ENCODE measurements at regions not wholly inside any gene's neighbourhood (a gene's known extent, or its start where the extent isn't known, plus 50 kb on each side); places are given as distances from the start of the nearest gene placed in this dataset.

- no peaks in the 10 kb centered on the region for H3K4me1 Mint-ChIP-seq
- no peak overlapping the region for H3K27ac Mint-ChIP-seq
- no peaks in the 10 kb centered on the region for H3K9me3 ChIP-seq
- no peaks in the 10 kb centered on the region for H3K27me3 ChIP-seq (replicated peaks in 1 of 2; ENCODE audit: control insufficient read depth in 2 of 2, extremely low read depth in 1 of 2, insufficient read depth in 2 of 2, low read length in 1 of 2)
- no peaks in the 10 kb centered on the region for H3K36me3 Mint-ChIP-seq
- no peak for DNase-seq
- H3K36me3 ChIP-seq (ENCODE audit: control insufficient read depth in 2 of 2, extremely low read depth in 1 of 2, insufficient read depth in 1 of 2, low read length in 1 of 2): no peaks in the 10 kb centered on the region
- ChIA-PET POLR2A (no interaction called here), CTCF (no interaction called here)
- H3K4me3 ChIP-seq (ENCODE audit: control insufficient read depth in 1 of 2, extremely low read depth in 1 of 2, low read length in 1 of 2): no peak overlapping the region
- H3K27me3 Mint-ChIP-seq: peaks cover 0 to 2% of the 10 kb centered on the region in 2 donors
- ATAC-seq (replicated peaks in 1 of 4): no peak
- H3K4me1 ChIP-seq (ENCODE audit: control insufficient read depth in 1 of 2, extremely low read depth in 1 of 2, insufficient read depth in 2 of 2, low read length in 2 of 2): no peaks in the 10 kb centered on the region
- peaks cover 0 to 2% (median 0%) of the 10 kb centered on the region in 3 donors for H3K9me3 Mint-ChIP-seq
- H3K4me3 Mint-ChIP-seq: no peak overlapping the region
- no CpG with 5 or more reads among the region's 2 CpGs for WGBS (ENCODE audit: insufficient coverage)
- H3K27ac ChIP-seq (ENCODE audit: low read length): no peak overlapping the region
Measured at GRCh38 chr2:150762571-150762970, 275.1 kb upstream of the RND3 start.

GRCh38 chr2:150759531-150759930, 272.1 kb upstream of the RND3 start:
- H3K4me3 ChIP-seq (ENCODE audit: control insufficient read depth in 1 of 2, extremely low read depth in 1 of 2, low read length in 1 of 2): no peak overlapping the region
- CTCF ChIA-PET: no interaction called here
- Mint-ChIP-seq H3K4me3 (no peak overlapping the region), H3K27me3 (peaks cover 0 to 3% of the 10 kb centered on the region in 2 donors), H3K4me1 (no peaks in the 10 kb centered on the region), H3K27ac (no peak overlapping the region), H3K36me3 (no peaks in the 10 kb centered on the region), H3K9me3 (peaks cover 0 to 2% (median 0%) of the 10 kb centered on the region in 3 donors)
- DNase-seq (no peak), ATAC-seq (replicated peaks in 1 of 4) (no peak)
- no peaks in the 10 kb centered on the region for H3K36me3 ChIP-seq (ENCODE audit: control insufficient read depth in 2 of 2, extremely low read depth in 1 of 2, insufficient read depth in 1 of 2, low read length in 1 of 2)
- H3K9me3 ChIP-seq: no peaks in the 10 kb centered on the region
- no peaks in the 10 kb centered on the region for H3K27me3 ChIP-seq (replicated peaks in 1 of 2; ENCODE audit: control insufficient read depth in 2 of 2, extremely low read depth in 1 of 2, insufficient read depth in 2 of 2, low read length in 1 of 2)
- no peak overlapping the region for H3K27ac ChIP-seq (ENCODE audit: low read length)
- no peaks in the 10 kb centered on the region for H3K4me1 ChIP-seq (ENCODE audit: control insufficient read depth in 1 of 2, extremely low read depth in 1 of 2, insufficient read depth in 2 of 2, low read length in 2 of 2)
- POLR2A ChIA-PET: no interaction called here
- WGBS (ENCODE audit: insufficient coverage): no CpG with 5 or more reads among the region's 1 CpG

GRCh38 chr2:150759106-150759505, 271.6 kb upstream of the RND3 start:
- Mint-ChIP-seq H3K9me3 (peaks cover 0 to 2% (median 0%) of the 10 kb centered on the region in 3 donors), H3K4me3 (no peak overlapping the region), H3K4me1 (no peaks in the 10 kb centered on the region), H3K36me3 (no peaks in the 10 kb centered on the region), H3K27ac (no peak overlapping the region), H3K27me3 (peaks cover 0 to 3% of the 10 kb centered on the region in 2 donors)
- ATAC-seq (replicated peaks in 1 of 4) (no peak), DNase-seq (no peak)
- Histone ChIP-seq H3K4me1 (ENCODE audit: control insufficient read depth in 1 of 2, extremely low read depth in 1 of 2, insufficient read depth in 2 of 2, low read length in 2 of 2) (no peaks in the 10 kb centered on the region), H3K27me3 (replicated peaks in 1 of 2; ENCODE audit: control insufficient read depth in 2 of 2, extremely low read depth in 1 of 2, insufficient read depth in 2 of 2, low read length in 1 of 2) (no peaks in the 10 kb centered on the region), H3K36me3 (ENCODE audit: control insufficient read depth in 2 of 2, extremely low read depth in 1 of 2, insufficient read depth in 1 of 2, low read length in 1 of 2) (no peaks in the 10 kb centered on the region), H3K4me3 (ENCODE audit: control insufficient read depth in 1 of 2, extremely low read depth in 1 of 2, low read length in 1 of 2) (no peak overlapping the region), H3K9me3 (no peaks in the 10 kb centered on the region), H3K27ac (ENCODE audit: low read length) (no peak overlapping the region)
- POLR2A ChIA-PET: no interaction called here
- no CpG with 5 or more reads among the region's 3 CpGs for WGBS (ENCODE audit: insufficient coverage)
- CTCF ChIA-PET: no interaction called here

GRCh38 chr2:150752229-150752628, 264.8 kb upstream of the RND3 start:
- ChIA-PET CTCF (no interaction called here), POLR2A (no interaction called here)
- DNase-seq: no peak
- Mint-ChIP-seq H3K4me3 (no peak overlapping the region), H3K36me3 (no peaks in the 10 kb centered on the region), H3K27me3 (no peaks in the 10 kb centered on the region), H3K27ac (no peak overlapping the region), H3K9me3 (no peaks in the 10 kb centered on the region), H3K4me1 (no peaks in the 10 kb centered on the region)
- ATAC-seq (replicated peaks in 1 of 4): no peak
- Histone ChIP-seq H3K4me3 (ENCODE audit: control insufficient read depth in 1 of 2, extremely low read depth in 1 of 2, low read length in 1 of 2) (no peak overlapping the region), H3K9me3 (no peaks in the 10 kb centered on the region), H3K27me3 (replicated peaks in 1 of 2; ENCODE audit: control insufficient read depth in 2 of 2, extremely low read depth in 1 of 2, insufficient read depth in 2 of 2, low read length in 1 of 2) (no peaks in the 10 kb centered on the region), H3K27ac (ENCODE audit: low read length) (no peak overlapping the region), H3K4me1 (ENCODE audit: control insufficient read depth in 1 of 2, extremely low read depth in 1 of 2, insufficient read depth in 2 of 2, low read length in 2 of 2) (no peaks in the 10 kb centered on the region), H3K36me3 (ENCODE audit: control insufficient read depth in 2 of 2, extremely low read depth in 1 of 2, insufficient read depth in 1 of 2, low read length in 1 of 2) (no peaks in the 10 kb centered on the region)

- ATAC-seq (replicated peaks in 1 of 4): no peak
- peaks cover 0 to 2% (median 0%) of the 10 kb centered on the region in 3 donors for H3K9me3 Mint-ChIP-seq
- H3K36me3 Mint-ChIP-seq: no peaks in the 10 kb centered on the region
- Histone ChIP-seq H3K9me3 (no peaks in the 10 kb centered on the region), H3K4me1 (ENCODE audit: control insufficient read depth in 1 of 2, extremely low read depth in 1 of 2, insufficient read depth in 2 of 2, low read length in 2 of 2) (no peaks in the 10 kb centered on the region), H3K27me3 (replicated peaks in 1 of 2; ENCODE audit: control insufficient read depth in 2 of 2, extremely low read depth in 1 of 2, insufficient read depth in 2 of 2, low read length in 1 of 2) (no peaks in the 10 kb centered on the region), H3K36me3 (ENCODE audit: control insufficient read depth in 2 of 2, extremely low read depth in 1 of 2, insufficient read depth in 1 of 2, low read length in 1 of 2) (no peaks in the 10 kb centered on the region), H3K27ac (ENCODE audit: low read length) (no peak overlapping the region), H3K4me3 (ENCODE audit: control insufficient read depth in 1 of 2, extremely low read depth in 1 of 2, low read length in 1 of 2) (no peak overlapping the region)
- DNase-seq: no peak
- no peaks in the 10 kb centered on the region for H3K4me1 Mint-ChIP-seq
- H3K27me3 Mint-ChIP-seq: no peaks in the 10 kb centered on the region
- CTCF ChIA-PET: no interaction called here
- no CpG with 5 or more reads among the region's 1 CpG for WGBS (ENCODE audit: insufficient coverage)
- no peak overlapping the region for H3K27ac Mint-ChIP-seq
- POLR2A ChIA-PET: no interaction called here
- H3K4me3 Mint-ChIP-seq: no peak overlapping the region
Measured at GRCh38 chr2:150750720-150751119, 263.3 kb upstream of the RND3 start.

GRCh38 chr2:150742094-150742493, 254.6 kb upstream of the RND3 start:
- Mint-ChIP-seq H3K27me3 (no peaks in the 10 kb centered on the region), H3K27ac (no peak overlapping the region)
- no peak for ATAC-seq (replicated peaks in 1 of 4)

GRCh38 chr2:150735894-150736498, 248.5 kb upstream of the RND3 start:
- no peaks in the 10 kb centered on the region for H3K4me1 Mint-ChIP-seq
- no peak overlapping the region for H3K4me3 Mint-ChIP-seq
- Histone ChIP-seq H3K4me1 (ENCODE audit: control insufficient read depth in 1 of 2, extremely low read depth in 1 of 2, insufficient read depth in 2 of 2, low read length in 2 of 2) (no peaks in the 10 kb centered on the region), H3K27ac (ENCODE audit: low read length) (no peak overlapping the region), H3K36me3 (ENCODE audit: control insufficient read depth in 2 of 2, extremely low read depth in 1 of 2, insufficient read depth in 1 of 2, low read length in 1 of 2) (no peaks in the 10 kb centered on the region), H3K4me3 (ENCODE audit: control insufficient read depth in 1 of 2, extremely low read depth in 1 of 2, low read length in 1 of 2) (no peak overlapping the region), H3K9me3 (no peaks in the 10 kb centered on the region), H3K27me3 (replicated peaks in 1 of 2; ENCODE audit: control insufficient read depth in 2 of 2, extremely low read depth in 1 of 2, insufficient read depth in 2 of 2, low read length in 1 of 2) (no peaks in the 10 kb centered on the region)
- WGBS (ENCODE audit: insufficient coverage): no CpG with 5 or more reads among the region's 5 CpGs
- ChIA-PET CTCF (no interaction called here), POLR2A (no interaction called here)
- H3K36me3 Mint-ChIP-seq: no peaks in the 10 kb centered on the region
- H3K9me3 Mint-ChIP-seq: no peaks in the 10 kb centered on the region
- ATAC-seq (replicated peaks in 1 of 4): no peak
- no peak for DNase-seq
- no peaks in the 10 kb centered on the region for H3K27me3 Mint-ChIP-seq
- H3K27ac Mint-ChIP-seq: no peak overlapping the region

More at GRCh38 chr2:150742094-150742493, 254.6 kb upstream of the RND3 start:
- Mint-ChIP-seq H3K9me3 (peaks cover 0 to 2% (median 0%) of the 10 kb centered on the region in 3 donors), H3K4me3 (no peak overlapping the region), H3K4me1 (no peaks in the 10 kb centered on the region), H3K36me3 (no peaks in the 10 kb centered on the region)
- no peak for DNase-seq
- 89% methylated on average over 4 of the region's 4 CpGs for WGBS (ENCODE audit: insufficient coverage)
- ChIA-PET POLR2A (no interaction called here), CTCF (no interaction called here)
- H3K9me3 ChIP-seq: no peaks in the 10 kb centered on the region
- H3K36me3 ChIP-seq (ENCODE audit: control insufficient read depth in 2 of 2, extremely low read depth in 1 of 2, insufficient read depth in 1 of 2, low read length in 1 of 2): no peaks in the 10 kb centered on the region
- H3K4me3 ChIP-seq (ENCODE audit: control insufficient read depth in 1 of 2, extremely low read depth in 1 of 2, low read length in 1 of 2): no peak overlapping the region
- H3K27ac ChIP-seq (ENCODE audit: low read length): no peak overlapping the region
- no peaks in the 10 kb centered on the region for H3K27me3 ChIP-seq (replicated peaks in 1 of 2; ENCODE audit: control insufficient read depth in 2 of 2, extremely low read depth in 1 of 2, insufficient read depth in 2 of 2, low read length in 1 of 2)
- no peaks in the 10 kb centered on the region for H3K4me1 ChIP-seq (ENCODE audit: control insufficient read depth in 1 of 2, extremely low read depth in 1 of 2, insufficient read depth in 2 of 2, low read length in 2 of 2)

Data from T-cell (primary cell).